ENCODE measurements at regions not wholly inside any gene's neighbourhood (a gene's known extent, or its start where the extent isn't known, plus 50 kb on each side); places are given as distances from the start of the nearest gene placed in this dataset.
"Not testable (repeated sequence)": the region's sequence is repeated elsewhere in the genome, so short reads cannot be mapped to it uniquely, and the experiment has no call there.

DNA sequence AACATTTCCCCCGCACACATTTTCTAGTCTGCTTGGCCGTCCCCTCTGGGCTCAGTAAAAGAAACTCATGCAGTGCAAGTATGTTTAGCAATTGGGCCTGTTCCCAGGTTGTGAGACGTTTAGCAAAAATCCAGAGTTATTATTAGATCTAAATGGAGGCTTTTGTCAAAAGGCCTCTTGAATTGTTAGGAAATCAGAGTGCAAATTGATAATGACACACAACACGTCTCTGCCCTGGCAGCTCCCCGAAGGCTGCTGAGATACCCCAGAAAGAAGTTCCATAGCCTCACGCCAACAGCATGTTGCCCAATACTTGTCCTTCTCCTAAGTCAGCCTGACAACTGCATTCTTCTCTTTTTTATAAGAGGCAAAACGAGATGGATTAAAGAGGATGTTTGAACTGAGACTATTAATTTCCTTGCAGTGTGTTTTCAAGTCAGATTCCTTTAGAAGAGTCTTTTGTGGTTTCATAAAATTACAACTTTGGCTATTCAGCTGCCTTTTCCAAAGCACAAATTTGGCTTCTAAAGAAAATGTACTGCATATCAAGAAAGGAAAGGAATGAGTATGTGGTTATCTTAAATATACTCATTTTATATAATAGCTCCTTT is 202.2 kb downstream of the TRIB2 start:
- TF ChIP-seq, protein P1, sequence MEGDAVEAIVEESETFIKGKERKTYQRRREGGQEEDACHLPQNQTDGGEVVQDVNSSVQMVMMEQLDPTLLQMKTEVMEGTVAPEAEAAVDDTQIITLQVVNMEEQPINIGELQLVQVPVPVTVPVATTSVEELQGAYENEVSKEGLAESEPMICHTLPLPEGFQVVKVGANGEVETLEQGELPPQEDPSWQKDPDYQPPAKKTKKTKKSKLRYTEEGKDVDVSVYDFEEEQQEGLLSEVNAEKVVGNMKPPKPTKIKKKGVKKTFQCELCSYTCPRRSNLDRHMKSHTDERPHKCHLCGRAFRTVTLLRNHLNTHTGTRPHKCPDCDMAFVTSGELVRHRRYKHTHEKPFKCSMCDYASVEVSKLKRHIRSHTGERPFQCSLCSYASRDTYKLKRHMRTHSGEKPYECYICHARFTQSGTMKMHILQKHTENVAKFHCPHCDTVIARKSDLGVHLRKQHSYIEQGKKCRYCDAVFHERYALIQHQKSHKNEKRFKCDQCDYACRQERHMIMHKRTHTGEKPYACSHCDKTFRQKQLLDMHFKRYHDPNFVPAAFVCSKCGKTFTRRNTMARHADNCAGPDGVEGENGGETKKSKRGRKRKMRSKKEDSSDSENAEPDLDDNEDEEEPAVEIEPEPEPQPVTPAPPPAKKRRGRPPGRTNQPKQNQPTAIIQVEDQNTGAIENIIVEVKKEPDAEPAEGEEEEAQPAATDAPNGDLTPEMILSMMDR (IDR thresholded peaks at IDR 0.05) = no peak
- TF ChIP-seq POLR2A (IDR thresholded peaks at IDR 0.05) = no peak
- peak in 1 of 3 donors; percentile 28 for TF ChIP-seq POLR2AphosphoS5 (IDR thresholded peaks at IDR 0.05)
- no peak for TF ChIP-seq EP300 (IDR thresholded peaks at IDR 0.05)
- WGBS = 52% methylated on average over 7 of the region's 7 CpGs
- H3K4me3 ChIP-seq = no peak overlapping the region
- no peaks in the 10 kb centered on the region for H3K9me3 ChIP-seq
- H3K27me3 ChIP-seq = no peaks in the 10 kb centered on the region
- H3K27ac ChIP-seq = peak overlapping the region; percentile 33
- DNase-seq (ENCODE audit: low spot score in 2 of 2) = peak in 1 of 2 donors; percentile 84
- H3K36me3 ChIP-seq = no peaks in the 10 kb centered on the region
- no peaks in the 10 kb centered on the region for H3K4me1 ChIP-seq

GRCh38 chr2:12921321-12921720 is 204.6 kb downstream of the TRIB2 start:
- DNase-seq (ENCODE audit: low spot score in 2 of 2) = no peak
- H3K4me1 ChIP-seq = no peaks in the 10 kb centered on the region
- no peak overlapping the region for H3K27ac ChIP-seq
- no peaks in the 10 kb centered on the region for H3K36me3 ChIP-seq
- no peak for TF ChIP-seq EP300 (IDR thresholded peaks at IDR 0.05)
- no peak for TF ChIP-seq POLR2AphosphoS5 (IDR thresholded peaks at IDR 0.05)
- TF ChIP-seq, protein P1 (IDR thresholded peaks at IDR 0.05) = no peak
- TF ChIP-seq POLR2A (IDR thresholded peaks at IDR 0.05) = no peak
- no peaks in the 10 kb centered on the region for H3K9me3 ChIP-seq
- H3K27me3 ChIP-seq = no peaks in the 10 kb centered on the region
- WGBS = 77% methylated on average over 5 of the region's 5 CpGs
- no peak overlapping the region for H3K4me3 ChIP-seq

- H3K27ac ChIP-seq = no peak overlapping the region
- DNase-seq (ENCODE audit: low spot score in 2 of 2) = no peak
- no peak overlapping the region for H3K4me3 ChIP-seq
- TF ChIP-seq POLR2AphosphoS5 (IDR thresholded peaks at IDR 0.05) = no peak
- TF ChIP-seq, protein P1 (IDR thresholded peaks at IDR 0.05) = no peak
- TF ChIP-seq POLR2A (IDR thresholded peaks at IDR 0.05) = no peak
- TF ChIP-seq EP300 (IDR thresholded peaks at IDR 0.05) = no peak
- no peaks in the 10 kb centered on the region for H3K36me3 ChIP-seq
- no peaks in the 10 kb centered on the region for H3K9me3 ChIP-seq
- peaks cover 6% of the 10 kb centered on the region for H3K27me3 ChIP-seq
- peaks cover 8% of the 10 kb centered on the region for H3K4me1 ChIP-seq
- WGBS = 90% methylated on average over 4 of the region's 4 CpGs
These were observed 207.3 kb downstream of the TRIB2 start for GRCh38 chr2:12923907-12924610.

GRCh38 chr2:12926641-12927040 is 209.9 kb downstream of the TRIB2 start:
- not testable (repeated sequence) for H3K27ac ChIP-seq; H3K4me3 ChIP-seq; DNase-seq (ENCODE audit: low spot score in 2 of 2); H3K27me3 ChIP-seq; H3K36me3 ChIP-seq; H3K9me3 ChIP-seq
- peaks cover 12% of the 10 kb centered on the region for H3K4me1 ChIP-seq
- 88% methylated on average over 12 of the region's 37 CpGs for WGBS

GRCh38 chr2:12928197-12928774 is 211.6 kb downstream of the TRIB2 start:
- TF ChIP-seq EP300 (IDR thresholded peaks at IDR 0.05) (no peak), POLR2AphosphoS5 (IDR thresholded peaks at IDR 0.05) (no peak), POLR2A (IDR thresholded peaks at IDR 0.05) (no peak)
- TF ChIP-seq, protein P1 (IDR thresholded peaks at IDR 0.05) = no peak
- no peak overlapping the region for H3K4me3 ChIP-seq
- WGBS = 37% methylated on average over 5 of the region's 5 CpGs
- no peaks in the 10 kb centered on the region for H3K36me3 ChIP-seq
- H3K4me1 ChIP-seq = peaks cover 12% of the 10 kb centered on the region
- H3K27ac ChIP-seq = no peak overlapping the region
- peaks cover 6% of the 10 kb centered on the region for H3K27me3 ChIP-seq
- no peaks in the 10 kb centered on the region for H3K9me3 ChIP-seq
- DNase-seq (ENCODE audit: low spot score in 2 of 2) = no peak

Measured in suprapubic skin (tissue), 4 donors.